ENCODE measurements at regions not wholly inside any gene's neighbourhood (a gene's known extent, or its start where the extent isn't known, plus 50 kb on each side); places are given as distances from the start of the nearest gene placed in this dataset.

DNA sequence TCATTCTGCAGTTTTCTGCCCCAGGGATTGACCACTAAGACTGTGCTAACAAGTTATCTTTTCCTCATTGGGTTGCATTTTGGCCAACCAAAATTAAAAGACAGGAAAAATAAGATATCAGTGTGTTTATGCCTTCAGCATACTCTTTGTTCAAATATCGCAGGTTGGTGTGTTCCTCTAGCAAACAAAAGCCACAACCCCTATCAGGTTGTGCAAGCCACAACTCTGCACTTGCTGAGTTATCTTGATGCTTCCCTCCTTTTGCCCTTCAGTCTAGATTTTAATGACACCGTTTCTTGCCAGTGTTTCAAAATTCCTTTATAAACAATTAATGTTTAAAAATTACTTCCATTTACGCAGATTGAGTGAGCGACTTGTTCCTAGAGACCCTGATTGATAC, 1164.2 kb downstream of the NSUN3 start:
- 100% methylated on average over 1 of the region's 4 CpGs for WGBS (ENCODE audit: insufficient coverage)
- ATAC-seq (ENCODE audit: low read depth): no peak
- intact Hi-C loops (cut with micrococcal nuclease): no loop called here
- Histone ChIP-seq H3K4me2 (replicated peaks; ENCODE audit: low read depth, low read length, poor library complexity, severe bottlenecking) (no peak overlapping the region), H3K27me3 (replicated peaks in 1 of 4; ENCODE audit: control extremely low read depth in 1 of 4, control insufficient read depth in 3 of 4, insufficient read depth in 4 of 4, low read length in 3 of 4) (no peaks in the 10 kb centered on the region), H3K9me3 (ENCODE audit: control extremely low read depth in 1 of 3, control insufficient read depth in 2 of 3, insufficient read depth in 1 of 3, low read length in 2 of 3) (no peaks in the 10 kb centered on the region), H3K9ac (ENCODE audit: low read length) (no peak overlapping the region), H4K20me1 (ENCODE audit: control insufficient read depth, insufficient read depth, low read length, poor library complexity, severe bottlenecking) (no peaks in the 10 kb centered on the region), H3K79me2 (ENCODE audit: control insufficient read depth, insufficient read depth, low read length) (no peaks in the 10 kb centered on the region), H3K27ac (ENCODE audit: low read length in 2 of 2) (no peak overlapping the region), H3K4me1 (ENCODE audit: control insufficient read depth in 2 of 2, insufficient read depth in 2 of 2, low read length in 2 of 2) (no peaks in the 10 kb centered on the region), H2AFZ (ENCODE audit: insufficient read depth, low read depth, low read length, poor library complexity, severe bottlenecking) (no peak overlapping the region), H3K36me3 (replicated peaks in 1 of 2; ENCODE audit: control extremely low read depth in 1 of 2, control insufficient read depth in 1 of 2, extremely low read depth in 1 of 2, insufficient read depth in 2 of 2, low read length in 1 of 2) (no peaks in the 10 kb centered on the region), H3K4me3 (ENCODE audit: control extremely low read depth in 1 of 5, extremely low read depth in 1 of 5, insufficient read depth in 1 of 5, low read depth in 2 of 5, low read length in 4 of 5) (no peak overlapping the region)
- Mint-ChIP-seq H3K4me1 (no peaks in the 10 kb centered on the region), H3K27me3 (no peaks in the 10 kb centered on the region), H3K4me3 (no peak overlapping the region), H3K27ac (no peak overlapping the region), H3K9me3 (ENCODE audit: insufficient read depth) (peaks cover 11% of the 10 kb centered on the region)
- POLR2A ChIA-PET: no interaction called here
- DNase-seq: no peak
- CTCF ChIA-PET: no interaction called here
- TF ChIP-seq CTCF (IDR thresholded peaks at IDR 0.05) (no peak), EZH2 (IDR thresholded peaks at IDR 0.05; ENCODE audit: borderline replicate concordance, insufficient read depth, low read depth, low read length, poor library complexity, severe bottlenecking) (no peak)

- no peak overlapping the region for H3K4me3 Mint-ChIP-seq
- no peaks in the 10 kb centered on the region for H3K4me1 ChIP-seq (ENCODE audit: control insufficient read depth in 2 of 2, insufficient read depth in 2 of 2, low read length in 2 of 2)
- no peak overlapping the region for H3K9ac ChIP-seq (ENCODE audit: low read length)
- ChIA-PET POLR2A (no interaction called here), CTCF (no interaction called here)
- no peaks in the 10 kb centered on the region for H3K4me1 Mint-ChIP-seq
- no peaks in the 10 kb centered on the region for H3K9me3 ChIP-seq (ENCODE audit: control extremely low read depth in 1 of 3, control insufficient read depth in 2 of 3, insufficient read depth in 1 of 3, low read length in 2 of 3)
- H3K27ac ChIP-seq (ENCODE audit: low read length in 2 of 2): no peak overlapping the region
- no peaks in the 10 kb centered on the region for H3K27me3 Mint-ChIP-seq
- no peak for ATAC-seq (ENCODE audit: low read depth)
- no peaks in the 10 kb centered on the region for H3K36me3 ChIP-seq (replicated peaks in 1 of 2; ENCODE audit: control extremely low read depth in 1 of 2, control insufficient read depth in 1 of 2, extremely low read depth in 1 of 2, insufficient read depth in 2 of 2, low read length in 1 of 2)
- H3K4me2 ChIP-seq (replicated peaks; ENCODE audit: low read depth, low read length, poor library complexity, severe bottlenecking): no peak overlapping the region
- H4K20me1 ChIP-seq (ENCODE audit: control insufficient read depth, insufficient read depth, low read length, poor library complexity, severe bottlenecking): no peaks in the 10 kb centered on the region
- no peaks in the 10 kb centered on the region for H3K79me2 ChIP-seq (ENCODE audit: control insufficient read depth, insufficient read depth, low read length)
- DNase-seq: no peak
- 81% methylated on average over 4 of the region's 7 CpGs for WGBS (ENCODE audit: insufficient coverage)
- H3K9me3 Mint-ChIP-seq (ENCODE audit: insufficient read depth): peaks cover 13% of the 10 kb centered on the region
- no peak for TF ChIP-seq EZH2 (IDR thresholded peaks at IDR 0.05; ENCODE audit: borderline replicate concordance, insufficient read depth, low read depth, low read length, poor library complexity, severe bottlenecking)
- H3K4me3 ChIP-seq (ENCODE audit: control extremely low read depth in 1 of 5, extremely low read depth in 1 of 5, insufficient read depth in 1 of 5, low read depth in 2 of 5, low read length in 4 of 5): no peak overlapping the region
- intact Hi-C loops (cut with micrococcal nuclease): no loop called here
- H2AFZ ChIP-seq (ENCODE audit: insufficient read depth, low read depth, low read length, poor library complexity, severe bottlenecking): no peak overlapping the region
- no peak overlapping the region for H3K27ac Mint-ChIP-seq
- H3K27me3 ChIP-seq (replicated peaks in 1 of 4; ENCODE audit: control extremely low read depth in 1 of 4, control insufficient read depth in 3 of 4, insufficient read depth in 4 of 4, low read length in 3 of 4): no peaks in the 10 kb centered on the region
Measured at GRCh38 chr3:95228416-95228815, 1165.6 kb downstream of the NSUN3 start.

Data from B cell (primary cell).